ENCODE measurements at regions not wholly inside any gene's neighbourhood (a gene's known extent, or its start where the extent isn't known, plus 50 kb on each side); places are given as distances from the start of the nearest gene placed in this dataset.

GRCh38 chr1:68617942-68618341 lies 121.1 kb upstream of the DEPDC1 start:
- TF ChIP-seq, protein P1, sequence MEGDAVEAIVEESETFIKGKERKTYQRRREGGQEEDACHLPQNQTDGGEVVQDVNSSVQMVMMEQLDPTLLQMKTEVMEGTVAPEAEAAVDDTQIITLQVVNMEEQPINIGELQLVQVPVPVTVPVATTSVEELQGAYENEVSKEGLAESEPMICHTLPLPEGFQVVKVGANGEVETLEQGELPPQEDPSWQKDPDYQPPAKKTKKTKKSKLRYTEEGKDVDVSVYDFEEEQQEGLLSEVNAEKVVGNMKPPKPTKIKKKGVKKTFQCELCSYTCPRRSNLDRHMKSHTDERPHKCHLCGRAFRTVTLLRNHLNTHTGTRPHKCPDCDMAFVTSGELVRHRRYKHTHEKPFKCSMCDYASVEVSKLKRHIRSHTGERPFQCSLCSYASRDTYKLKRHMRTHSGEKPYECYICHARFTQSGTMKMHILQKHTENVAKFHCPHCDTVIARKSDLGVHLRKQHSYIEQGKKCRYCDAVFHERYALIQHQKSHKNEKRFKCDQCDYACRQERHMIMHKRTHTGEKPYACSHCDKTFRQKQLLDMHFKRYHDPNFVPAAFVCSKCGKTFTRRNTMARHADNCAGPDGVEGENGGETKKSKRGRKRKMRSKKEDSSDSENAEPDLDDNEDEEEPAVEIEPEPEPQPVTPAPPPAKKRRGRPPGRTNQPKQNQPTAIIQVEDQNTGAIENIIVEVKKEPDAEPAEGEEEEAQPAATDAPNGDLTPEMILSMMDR (IDR thresholded peaks at IDR 0.05), result no peak
- TF ChIP-seq POLR2A (IDR thresholded peaks at IDR 0.05) (no peak), EP300 (IDR thresholded peaks at IDR 0.05) (no peak)
